CD4-positive, alpha-beta T cell (primary cell): ENCODE measurements at regions not wholly inside any gene's neighbourhood (a gene's known extent, or its start where the extent isn't known, plus 50 kb on each side); places are given as distances from the start of the nearest gene placed in this dataset.

Source experiments
- ATAC-seq: fragments of 200-7000 bp; cut with Tn5 transposase; one replicate; pipeline ENCODE4 v1.10.0; 2022; ENCODE audit warnings: mild to moderate bottlenecking; ENCODE audit not compliant: poor library complexity
- CTCF ChIA-PET: fragments of 350-600 bp; sonication (Branson Sonifier 250); formaldehyde crosslinking; loops from one replicate; lab custom pipeline; 2021; ENCODE audit warnings: antibody characterized with exemption, inconsistent platforms; lab: Charles Lee
- POLR2A ChIA-PET: fragments of 350-600 bp; sonication (Branson Sonifier 250); formaldehyde crosslinking; loops from one replicate; lab custom pipeline; 2021; ENCODE audit warnings: antibody characterized with exemption, inconsistent platforms; lab: Charles Lee
- DNase-seq, 14 experiments: peaks; one replicate each; pipeline ENCODE4 v3.0.0-alpha.2; 2013 to 2020; ENCODE audit warnings: mixed read lengths in 2 of 14
- H3K27ac ChIP-seq, 2 donors: one replicate each; pipeline versions ENCODE4 v1.5.1 to v1.7.0; 2013; ENCODE audit warnings: low read length in 2 of 2, low read depth in 1 of 2, mild to moderate bottlenecking in 1 of 2
- H3K27me3 ChIP-seq, 2 experiments: 1 replicate in 1 of 2; 2 replicates in 1 of 2; pipeline versions ENCODE4 v1.6.1 to v1.7.0; 2013; ENCODE audit warnings: low read length in 2 of 2, control low read depth in 1 of 2, mild to moderate bottlenecking in 1 of 2, moderate library complexity in 1 of 2; ENCODE audit not compliant: insufficient read depth in 2 of 2, control insufficient read depth in 1 of 2
- H3K36me3 ChIP-seq: one replicate; pipeline ENCODE4 v1.6.1; 2013; ENCODE audit warnings: low read length, control low read depth; ENCODE audit not compliant: insufficient read depth
- H3K4me1 ChIP-seq: one replicate; pipeline ENCODE4 v1.6.1; 2013; ENCODE audit warnings: low read length, control low read depth; ENCODE audit not compliant: insufficient read depth
- H3K4me3 ChIP-seq: one replicate; pipeline ENCODE4 v1.5.1; 2013; ENCODE audit warnings: mild to moderate bottlenecking, low read length, moderate library complexity
- H3K9me3 ChIP-seq, 2 experiments: 1 replicate in 1 of 2; 2 replicates in 1 of 2; pipeline versions ENCODE4 v1.6.1 to v1.7.0; 2013; ENCODE audit warnings: low read length in 2 of 2, mild to moderate bottlenecking in 2 of 2, control low read depth in 1 of 2, moderate library complexity in 1 of 2; ENCODE audit not compliant: control insufficient read depth in 1 of 2, insufficient read depth in 1 of 2
- H3K27ac Mint-ChIP-seq: one replicate; pipeline ENCODE4 v1.8.0; 2020; ENCODE audit warnings: mixed read lengths
- H3K27me3 Mint-ChIP-seq: one replicate; pipeline ENCODE4 v1.8.0; 2021; ENCODE audit warnings: mixed read lengths
- H3K36me3 Mint-ChIP-seq: one replicate; pipeline ENCODE4 v1.8.0; 2021; ENCODE audit warnings: low read depth, mixed read lengths
- H3K4me1 Mint-ChIP-seq: one replicate; pipeline ENCODE4 v1.8.0; 2021; ENCODE audit warnings: low read depth, mixed read lengths
- H3K4me3 Mint-ChIP-seq: one replicate; pipeline ENCODE4 v1.8.0; 2020; ENCODE audit warnings: mild to moderate bottlenecking, mixed read lengths
- H3K9me3 Mint-ChIP-seq: one replicate; pipeline ENCODE4 v1.8.0; 2020; ENCODE audit warnings: mixed read lengths
- intact Hi-C, 2 experiments: fragments of 100-400 bp; cut with DNase I in 1 of 2; cut with micrococcal nuclease in 1 of 2; formaldehyde crosslinking; loops; one replicate each; pipeline versions ENCODE4 v1.15.1 to v1.9.0; 2023 to 2025; cut with DNase I, micrococcal nuclease
- TF ChIP-seq, protein P1 (sequence below): fragments of 200-600 bp; IDR thresholded peaks from one replicate; pipeline ENCODE4 v1.8.0; 2022; ENCODE audit warnings: antibody characterized with exemption, mild to moderate bottlenecking

DNA sequence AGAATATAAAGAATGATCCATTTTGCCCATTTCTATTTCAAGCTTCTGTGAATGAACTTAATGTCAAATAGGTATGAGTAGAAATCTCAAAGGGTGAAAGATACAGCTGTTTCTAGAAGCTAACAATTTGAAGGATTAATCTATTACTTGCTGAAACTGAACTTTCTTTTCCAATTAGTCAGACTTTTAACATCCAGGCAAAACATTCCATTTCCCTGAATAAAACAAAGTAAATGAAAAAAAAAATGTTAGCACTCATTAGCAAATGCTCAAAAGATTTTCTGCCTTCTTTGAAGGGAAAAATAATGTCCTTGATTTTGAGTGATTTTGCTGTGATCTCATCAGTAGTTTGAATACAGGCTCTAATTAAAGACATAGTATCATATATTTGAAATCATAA lies 447.6 kb upstream of the PRMT6 start:
- Mint-ChIP-seq H3K9me3 (peaks cover 9% of the 10 kb centered on the region), H3K36me3 (no peaks in the 10 kb centered on the region), H3K27ac (no peak overlapping the region), H3K4me1 (no peaks in the 10 kb centered on the region), H3K27me3 (no peaks in the 10 kb centered on the region), H3K4me3 (no peak overlapping the region)
- H3K4me1 ChIP-seq = no peaks in the 10 kb centered on the region
- ChIA-PET CTCF (no interaction called here), POLR2A (no interaction called here)
- no peaks in the 10 kb centered on the region for H3K36me3 ChIP-seq
- no peak overlapping the region for H3K27ac ChIP-seq
- H3K27me3 ChIP-seq = no peaks in the 10 kb centered on the region
- H3K9me3 ChIP-seq = no peaks in the 10 kb centered on the region
- H3K4me3 ChIP-seq = no peak overlapping the region
- DNase-seq = no peak
- TF ChIP-seq, protein P1, sequence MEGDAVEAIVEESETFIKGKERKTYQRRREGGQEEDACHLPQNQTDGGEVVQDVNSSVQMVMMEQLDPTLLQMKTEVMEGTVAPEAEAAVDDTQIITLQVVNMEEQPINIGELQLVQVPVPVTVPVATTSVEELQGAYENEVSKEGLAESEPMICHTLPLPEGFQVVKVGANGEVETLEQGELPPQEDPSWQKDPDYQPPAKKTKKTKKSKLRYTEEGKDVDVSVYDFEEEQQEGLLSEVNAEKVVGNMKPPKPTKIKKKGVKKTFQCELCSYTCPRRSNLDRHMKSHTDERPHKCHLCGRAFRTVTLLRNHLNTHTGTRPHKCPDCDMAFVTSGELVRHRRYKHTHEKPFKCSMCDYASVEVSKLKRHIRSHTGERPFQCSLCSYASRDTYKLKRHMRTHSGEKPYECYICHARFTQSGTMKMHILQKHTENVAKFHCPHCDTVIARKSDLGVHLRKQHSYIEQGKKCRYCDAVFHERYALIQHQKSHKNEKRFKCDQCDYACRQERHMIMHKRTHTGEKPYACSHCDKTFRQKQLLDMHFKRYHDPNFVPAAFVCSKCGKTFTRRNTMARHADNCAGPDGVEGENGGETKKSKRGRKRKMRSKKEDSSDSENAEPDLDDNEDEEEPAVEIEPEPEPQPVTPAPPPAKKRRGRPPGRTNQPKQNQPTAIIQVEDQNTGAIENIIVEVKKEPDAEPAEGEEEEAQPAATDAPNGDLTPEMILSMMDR = no peak
- ATAC-seq = no peak
- intact Hi-C loops = no loop called here

DNA sequence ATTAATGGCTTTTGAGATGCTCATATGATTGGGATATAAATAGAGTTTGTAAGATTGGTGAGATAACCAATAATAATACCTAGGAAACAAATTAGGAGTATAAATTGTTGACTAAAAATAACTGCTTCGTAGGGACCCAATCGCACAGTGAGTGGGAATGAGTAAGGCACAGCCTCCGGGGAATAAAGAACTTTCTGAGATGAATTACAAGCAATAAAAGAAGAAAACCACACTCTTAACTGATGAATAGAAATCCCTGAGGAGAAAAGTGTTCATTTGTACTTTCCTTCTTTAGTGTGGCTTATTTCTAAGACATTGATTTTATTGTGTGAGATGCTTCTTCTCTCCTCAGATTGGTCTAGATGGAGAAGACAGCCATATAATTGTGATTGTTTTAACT lies 443.4 kb upstream of the PRMT6 start:
- H3K36me3 ChIP-seq = no peaks in the 10 kb centered on the region
- no peaks in the 10 kb centered on the region for H3K36me3 Mint-ChIP-seq
- no peaks in the 10 kb centered on the region for H3K27me3 Mint-ChIP-seq
- H3K27ac Mint-ChIP-seq = no peak overlapping the region
- TF ChIP-seq, protein P1 = no peak
- H3K27me3 ChIP-seq = no peaks in the 10 kb centered on the region
- no peak for ATAC-seq
- ChIA-PET POLR2A (no interaction called here), CTCF (no interaction called here)
- peaks cover 0 to 3% of the 10 kb centered on the region in 2 experiments for H3K9me3 ChIP-seq
- no peaks in the 10 kb centered on the region for H3K4me1 Mint-ChIP-seq
- no peak for DNase-seq
- H3K4me3 Mint-ChIP-seq = no peak overlapping the region
- H3K4me3 ChIP-seq = no peak overlapping the region
- peaks cover 9% of the 10 kb centered on the region for H3K9me3 Mint-ChIP-seq
- intact Hi-C loops = no loop called here
- H3K27ac ChIP-seq = no peak overlapping the region
- H3K4me1 ChIP-seq = no peaks in the 10 kb centered on the region

- ChIA-PET CTCF (no interaction called here), POLR2A (no interaction called here)
- no peak for ATAC-seq
Observed at GRCh38 chr1:106613861-106614260, 442.6 kb upstream of the PRMT6 start.

More at GRCh38 chr1:106613861-106614260, 442.6 kb upstream of the PRMT6 start:
- H3K4me3 ChIP-seq = no peak overlapping the region
- no peaks in the 10 kb centered on the region for H3K27me3 ChIP-seq
- Mint-ChIP-seq H3K27me3 (no peaks in the 10 kb centered on the region), H3K36me3 (no peaks in the 10 kb centered on the region), H3K4me3 (no peak overlapping the region), H3K27ac (no peak overlapping the region), H3K9me3 (peaks cover 9% of the 10 kb centered on the region), H3K4me1 (no peaks in the 10 kb centered on the region)
- peaks cover 0 to 3% of the 10 kb centered on the region in 2 experiments for H3K9me3 ChIP-seq
- TF ChIP-seq, protein P1 = no peak
- H3K4me1 ChIP-seq = no peaks in the 10 kb centered on the region
- intact Hi-C loops = no loop called here
- DNase-seq = no peak
- no peaks in the 10 kb centered on the region for H3K36me3 ChIP-seq
- H3K27ac ChIP-seq = no peak overlapping the region
